ENCODE measurements at regions not wholly inside any gene's neighbourhood (a gene's known extent, or its start where the extent isn't known, plus 50 kb on each side); places are given as distances from the start of the nearest gene placed in this dataset.

DNA sequence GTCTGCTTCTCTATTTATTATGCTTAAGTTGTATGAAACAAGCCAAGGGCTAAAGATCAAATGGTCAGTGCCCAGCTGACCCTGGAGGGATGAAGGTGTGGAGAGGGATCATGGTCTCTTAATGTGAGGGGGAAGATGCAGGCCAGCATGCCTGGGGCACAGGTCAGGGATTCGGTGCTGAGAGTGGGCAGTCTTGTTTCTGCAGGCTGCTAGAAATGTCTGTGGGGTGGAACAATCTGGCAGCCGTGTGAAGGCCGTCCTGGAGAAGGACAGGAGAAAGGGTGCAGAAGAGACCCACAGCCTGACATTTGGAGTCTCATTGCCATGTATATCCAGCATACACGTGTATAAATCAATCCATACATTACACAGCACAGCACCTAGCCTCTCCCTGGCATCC is 258.3 kb upstream of the MOCS1 start:
- no peak for TF ChIP-seq TAF1 (IDR thresholded peaks at IDR 0.05; ENCODE audit: low read depth)
- no peak for TF ChIP-seq EZH2 (IDR thresholded peaks at IDR 0.05; ENCODE audit: borderline replicate concordance, insufficient read depth, low read length, poor library complexity, severe bottlenecking)
- TF ChIP-seq, protein P1, sequence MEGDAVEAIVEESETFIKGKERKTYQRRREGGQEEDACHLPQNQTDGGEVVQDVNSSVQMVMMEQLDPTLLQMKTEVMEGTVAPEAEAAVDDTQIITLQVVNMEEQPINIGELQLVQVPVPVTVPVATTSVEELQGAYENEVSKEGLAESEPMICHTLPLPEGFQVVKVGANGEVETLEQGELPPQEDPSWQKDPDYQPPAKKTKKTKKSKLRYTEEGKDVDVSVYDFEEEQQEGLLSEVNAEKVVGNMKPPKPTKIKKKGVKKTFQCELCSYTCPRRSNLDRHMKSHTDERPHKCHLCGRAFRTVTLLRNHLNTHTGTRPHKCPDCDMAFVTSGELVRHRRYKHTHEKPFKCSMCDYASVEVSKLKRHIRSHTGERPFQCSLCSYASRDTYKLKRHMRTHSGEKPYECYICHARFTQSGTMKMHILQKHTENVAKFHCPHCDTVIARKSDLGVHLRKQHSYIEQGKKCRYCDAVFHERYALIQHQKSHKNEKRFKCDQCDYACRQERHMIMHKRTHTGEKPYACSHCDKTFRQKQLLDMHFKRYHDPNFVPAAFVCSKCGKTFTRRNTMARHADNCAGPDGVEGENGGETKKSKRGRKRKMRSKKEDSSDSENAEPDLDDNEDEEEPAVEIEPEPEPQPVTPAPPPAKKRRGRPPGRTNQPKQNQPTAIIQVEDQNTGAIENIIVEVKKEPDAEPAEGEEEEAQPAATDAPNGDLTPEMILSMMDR (IDR thresholded peaks at IDR 0.05; ENCODE audit: poor library complexity, severe bottlenecking) = no peak
- TF ChIP-seq EP300 (conservative IDR thresholded peaks at IDR 0.05; ENCODE audit: poor library complexity, severe bottlenecking) = no peak
- TF ChIP-seq POLR2AphosphoS5 (IDR thresholded peaks at IDR 0.05) = no peak
- no peak for TF ChIP-seq RAD21 (conservative IDR thresholded peaks at IDR 0.05)
- TF ChIP-seq, protein P2, sequence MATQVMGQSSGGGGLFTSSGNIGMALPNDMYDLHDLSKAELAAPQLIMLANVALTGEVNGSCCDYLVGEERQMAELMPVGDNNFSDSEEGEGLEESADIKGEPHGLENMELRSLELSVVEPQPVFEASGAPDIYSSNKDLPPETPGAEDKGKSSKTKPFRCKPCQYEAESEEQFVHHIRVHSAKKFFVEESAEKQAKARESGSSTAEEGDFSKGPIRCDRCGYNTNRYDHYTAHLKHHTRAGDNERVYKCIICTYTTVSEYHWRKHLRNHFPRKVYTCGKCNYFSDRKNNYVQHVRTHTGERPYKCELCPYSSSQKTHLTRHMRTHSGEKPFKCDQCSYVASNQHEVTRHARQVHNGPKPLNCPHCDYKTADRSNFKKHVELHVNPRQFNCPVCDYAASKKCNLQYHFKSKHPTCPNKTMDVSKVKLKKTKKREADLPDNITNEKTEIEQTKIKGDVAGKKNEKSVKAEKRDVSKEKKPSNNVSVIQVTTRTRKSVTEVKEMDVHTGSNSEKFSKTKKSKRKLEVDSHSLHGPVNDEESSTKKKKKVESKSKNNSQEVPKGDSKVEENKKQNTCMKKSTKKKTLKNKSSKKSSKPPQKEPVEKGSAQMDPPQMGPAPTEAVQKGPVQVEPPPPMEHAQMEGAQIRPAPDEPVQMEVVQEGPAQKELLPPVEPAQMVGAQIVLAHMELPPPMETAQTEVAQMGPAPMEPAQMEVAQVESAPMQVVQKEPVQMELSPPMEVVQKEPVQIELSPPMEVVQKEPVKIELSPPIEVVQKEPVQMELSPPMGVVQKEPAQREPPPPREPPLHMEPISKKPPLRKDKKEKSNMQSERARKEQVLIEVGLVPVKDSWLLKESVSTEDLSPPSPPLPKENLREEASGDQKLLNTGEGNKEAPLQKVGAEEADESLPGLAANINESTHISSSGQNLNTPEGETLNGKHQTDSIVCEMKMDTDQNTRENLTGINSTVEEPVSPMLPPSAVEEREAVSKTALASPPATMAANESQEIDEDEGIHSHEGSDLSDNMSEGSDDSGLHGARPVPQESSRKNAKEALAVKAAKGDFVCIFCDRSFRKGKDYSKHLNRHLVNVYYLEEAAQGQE (IDR thresholded peaks at IDR 0.05; ENCODE audit: borderline replicate concordance) = no peak
- TF ChIP-seq MXI1 (conservative IDR thresholded peaks at IDR 0.05; ENCODE audit: poor library complexity, severe bottlenecking) = no peak

All from neural cell (in vitro differentiated cells).